EL (cell line): ENCODE measurements at regions not wholly inside any gene's neighbourhood (a gene's known extent, or its start where the extent isn't known, plus 50 kb on each side); places are given as distances from the start of the nearest gene placed in this dataset.

Source experiments
- DNase-seq: peaks from one replicate; pipeline ENCODE4 v3.0.0-alpha.2; 2016

GRCh38 chr2:9156483-9156882 is 50.1 kb upstream of the ASAP2 start:
- no peak for DNase-seq

- DNase-seq: no peak
These were observed 52.6 kb upstream of the ASAP2 start for GRCh38 chr2:9154061-9154460.

GRCh38 chr2:9153643-9153980 is 53.0 kb upstream of the ASAP2 start:
- DNase-seq: no peak

GRCh38 chr2:9152975-9153642 is 53.5 kb upstream of the ASAP2 start:
- DNase-seq: peak; percentile 16

- DNase-seq: no peak
These were observed 55.7 kb upstream of the ASAP2 start for GRCh38 chr2:9150906-9151305.

GRCh38 chr2:9150568-9150900 is 56.1 kb upstream of the ASAP2 start:
- DNase-seq: no peak

GRCh38 chr2:9149726-9150567 is 56.7 kb upstream of the ASAP2 start:
- no peak for DNase-seq

- no peak for DNase-seq
These were observed 57.3 kb upstream of the ASAP2 start for GRCh38 chr2:9149388-9149660.

GRCh38 chr2:9146646-9147045 is 60.0 kb upstream of the ASAP2 start:
- peak; percentile 15 for DNase-seq

- DNase-seq: no peak
These were observed 60.7 kb upstream of the ASAP2 start for GRCh38 chr2:9145752-9146430.

GRCh38 chr2:9145109-9145751 is 61.4 kb upstream of the ASAP2 start:
- peak; percentile 73 for DNase-seq

- DNase-seq: no peak
These were observed 62.0 kb upstream of the ASAP2 start for GRCh38 chr2:9144617-9145016.

GRCh38 chr2:9144046-9144445 is 62.6 kb upstream of the ASAP2 start:
- DNase-seq: no peak

GRCh38 chr2:9143264-9143815 is 63.3 kb upstream of the ASAP2 start:
- no peak for DNase-seq

- DNase-seq: peak; percentile 89
These were observed 63.9 kb upstream of the ASAP2 start for GRCh38 chr2:9142551-9143263.

- DNase-seq: no peak
These were observed 64.7 kb upstream of the ASAP2 start for GRCh38 chr2:9141706-9142460.

GRCh38 chr2:9141091-9141667 is 65.4 kb upstream of the ASAP2 start:
- DNase-seq: peak; percentile 20

GRCh38 chr2:9140645-9141044 is 66.0 kb upstream of the ASAP2 start:
- no peak for DNase-seq

- DNase-seq: peak; percentile 60
These were observed 66.8 kb upstream of the ASAP2 start for GRCh38 chr2:9139491-9140443.

GRCh38 chr2:9137379-9138150 is 69.0 kb upstream of the ASAP2 start:
- no peak for DNase-seq
